HG02798 (cell line): ENCODE measurements at regions not wholly inside any gene's neighbourhood (a gene's known extent, or its start where the extent isn't known, plus 50 kb on each side); places are given as distances from the start of the nearest gene placed in this dataset.
A peak's percentile ranks its signal among the peaks of the same experiment; 100 is the strongest.

ENCODE experiments used
- ATAC-seq: cut with Tn5 transposase; IDR thresholded peaks from one replicate; pipeline ENCODE4 v1.9.1; 2021; ENCODE audit warnings: mild to moderate bottlenecking; ENCODE audit not compliant: unreplicated experiment, poor library complexity

- no peak for ATAC-seq
Measured at GRCh38 chr6:141354191-141354955, 778.4 kb upstream of the GJE1 start.

GRCh38 chr6:141351721-141352120, 781.0 kb upstream of the GJE1 start:
- no peak for ATAC-seq

DNA sequence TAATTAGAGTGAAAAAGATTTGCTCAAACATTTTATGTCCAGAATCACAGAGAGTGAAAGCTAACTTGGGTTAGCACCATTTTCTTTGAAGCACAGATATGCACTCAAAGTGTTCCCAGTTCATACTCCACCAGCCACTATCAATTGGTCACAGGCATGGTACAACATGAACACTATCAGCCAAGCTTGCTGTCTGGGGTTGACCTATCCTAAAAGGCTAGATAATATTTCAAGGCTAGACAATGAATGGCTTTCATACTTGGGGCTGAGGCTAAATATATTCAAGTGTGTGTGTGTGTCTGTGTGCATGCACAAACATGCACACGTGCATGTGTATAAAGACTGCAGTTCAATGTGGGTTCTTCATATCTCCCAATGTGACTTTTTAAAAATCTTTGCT, 783.0 kb upstream of the GJE1 start:
- no peak for ATAC-seq

- ATAC-seq = no peak
Measured at GRCh38 chr6:141347906-141348492, 784.7 kb upstream of the GJE1 start.

GRCh38 chr6:141347086-141347485, 785.6 kb upstream of the GJE1 start:
- no peak for ATAC-seq

GRCh38 chr6:141346535-141346934, 786.2 kb upstream of the GJE1 start:
- no peak for ATAC-seq

DNA sequence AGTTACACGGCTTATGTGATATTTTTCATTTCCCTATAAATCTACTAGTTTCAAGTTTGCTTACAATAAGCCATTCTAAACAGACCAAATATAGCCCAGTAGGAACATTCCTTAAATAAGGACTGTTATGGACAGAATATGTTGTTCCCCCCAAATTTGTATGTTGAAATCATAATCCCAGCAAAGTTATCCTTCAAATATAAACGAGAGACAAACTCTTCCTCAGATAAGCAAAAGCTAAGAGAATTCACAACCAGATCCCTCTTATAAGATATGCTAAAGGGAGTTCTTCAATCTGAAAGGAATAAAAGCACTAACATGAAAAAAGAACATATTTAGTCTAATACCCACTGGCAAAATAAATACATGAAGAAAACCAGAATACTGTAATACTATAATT, 795.5 kb upstream of the GJE1 start:
- no peak for ATAC-seq

- ATAC-seq = no peak
Measured at GRCh38 chr6:141335477-141336273, 797.0 kb upstream of the GJE1 start.

DNA sequence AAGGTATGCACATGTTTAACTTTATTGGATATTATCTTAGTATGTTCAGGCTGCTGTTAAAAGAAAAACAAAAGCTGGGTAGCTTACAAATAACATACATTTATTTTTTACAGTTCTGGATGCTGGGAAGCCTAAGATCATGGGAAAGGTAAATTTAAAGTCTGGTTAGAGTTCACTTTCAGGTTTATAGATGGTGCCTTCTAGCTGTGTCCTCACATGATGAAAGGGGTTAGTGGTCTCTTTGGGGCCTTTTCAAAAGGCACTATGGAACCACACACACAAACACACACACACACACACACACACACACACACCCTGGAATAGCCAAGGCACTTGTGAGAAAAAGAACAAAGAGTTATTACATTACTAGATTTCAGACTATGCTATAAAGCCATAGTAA, 805.8 kb upstream of the GJE1 start:
- peak; percentile 22 for ATAC-seq

- peak; percentile 90 for ATAC-seq
Measured at GRCh38 chr6:141326426-141326825, 806.3 kb upstream of the GJE1 start.

DNA sequence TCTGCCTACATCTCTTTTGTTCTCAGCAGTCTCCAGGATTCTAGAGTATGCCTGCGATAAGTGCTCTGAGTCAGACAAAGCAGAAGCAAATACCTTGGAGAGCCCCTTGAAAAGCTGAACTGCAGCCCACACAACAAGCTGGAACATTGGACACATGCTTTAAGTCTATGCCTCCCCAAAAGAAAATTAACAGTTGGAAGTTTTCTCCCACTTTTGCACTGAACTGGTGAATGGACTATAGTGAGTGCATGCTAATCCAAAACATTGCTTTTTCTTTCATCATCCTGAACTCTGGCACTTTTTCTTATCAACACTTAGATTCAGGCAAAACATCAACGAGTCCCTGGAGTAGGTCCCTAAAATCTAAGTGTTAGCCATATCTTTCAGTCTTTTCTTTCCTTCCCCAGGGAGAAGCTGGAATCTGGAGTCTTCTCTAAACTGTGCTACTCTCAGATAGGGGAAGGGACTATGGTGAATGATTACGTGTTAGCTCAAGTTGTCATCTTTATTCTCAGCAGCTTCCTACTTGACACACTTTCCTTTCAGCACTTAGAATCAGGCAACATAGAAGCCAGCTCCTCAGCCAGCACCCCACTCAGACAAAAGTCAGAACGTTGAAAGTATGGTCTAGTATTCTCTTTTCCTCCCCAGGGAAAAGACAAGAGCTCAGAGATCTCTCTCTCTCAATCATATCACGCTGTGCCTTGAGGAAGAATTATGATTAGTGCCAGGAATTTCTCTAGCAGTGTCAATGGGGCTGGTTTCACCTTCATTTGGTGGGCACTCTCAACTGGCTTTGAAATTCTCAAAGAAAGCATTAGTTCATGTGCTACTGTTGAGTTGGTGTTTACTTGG, 811.0 kb upstream of the GJE1 start:
- ATAC-seq = no peak

- ATAC-seq = no peak
Measured at GRCh38 chr6:141316236-141316635, 816.5 kb upstream of the GJE1 start.

DNA sequence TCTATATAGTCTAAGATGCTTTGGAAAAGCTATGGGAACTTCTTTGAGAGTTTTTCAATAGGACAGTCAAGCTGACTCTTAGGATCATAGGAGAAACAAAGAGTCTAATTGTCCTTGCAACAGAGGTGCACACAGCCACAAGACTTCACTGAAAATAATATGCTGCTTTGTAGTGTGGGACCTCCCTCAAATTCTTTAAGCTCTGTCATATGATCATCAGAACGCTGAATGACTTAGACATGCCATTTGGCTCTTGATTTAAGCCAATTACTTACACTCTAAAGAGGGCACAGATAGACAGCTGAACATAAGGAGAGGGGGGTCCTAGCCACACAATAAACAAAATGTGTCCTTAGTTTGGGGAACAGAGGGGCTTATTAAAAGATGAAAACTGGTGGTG, 818.7 kb upstream of the GJE1 start:
- no peak for ATAC-seq

DNA sequence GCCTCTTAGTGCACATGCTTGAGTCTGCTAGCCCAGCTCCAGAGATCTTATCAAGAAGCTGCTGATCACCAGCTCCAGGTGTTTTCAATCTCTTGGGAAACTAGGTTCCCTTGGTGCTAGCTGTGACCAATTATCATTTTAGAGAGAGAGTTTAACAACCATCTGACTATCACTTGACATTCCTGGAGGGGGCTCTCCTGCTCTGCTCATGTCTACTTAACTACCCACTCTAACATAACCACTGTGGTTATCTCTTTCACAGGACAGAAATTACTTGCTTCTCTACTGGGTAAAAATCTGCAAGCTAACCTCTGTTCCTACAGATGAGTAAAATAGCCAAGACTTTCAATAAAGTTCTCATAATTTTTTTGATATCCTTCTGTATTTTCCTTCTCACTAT, 823.4 kb upstream of the GJE1 start:
- peak; percentile 75 for ATAC-seq

DNA sequence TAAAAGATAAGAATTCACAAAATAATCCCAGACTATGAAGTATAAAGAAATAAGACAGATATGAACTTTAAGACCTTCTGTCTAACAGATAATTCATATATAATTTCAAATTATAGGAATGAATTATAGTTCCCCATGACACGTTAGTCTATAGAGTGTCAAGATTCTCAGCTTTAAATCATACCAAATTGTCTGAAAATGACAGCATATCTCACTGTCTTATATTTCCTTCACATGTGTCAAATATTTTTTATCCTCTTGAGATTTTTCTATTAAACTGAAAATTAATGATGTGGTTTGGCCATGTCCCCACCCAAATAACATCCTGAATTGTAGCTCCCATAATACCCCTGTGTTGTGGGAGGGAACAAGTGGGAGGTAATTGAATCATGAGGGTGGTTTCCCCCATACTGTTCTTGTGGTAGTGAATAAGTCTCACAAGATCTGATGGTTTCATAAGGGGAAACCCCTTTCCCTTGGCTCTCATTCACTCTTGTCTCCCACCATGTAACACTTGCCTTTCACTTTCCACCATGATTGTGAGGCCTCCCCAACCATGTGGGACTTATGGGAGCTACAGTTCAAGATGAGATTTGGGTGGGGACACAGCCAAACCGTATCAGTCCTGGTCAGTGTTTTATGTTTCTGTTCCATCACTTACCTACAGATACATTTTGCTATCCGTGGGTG, 825.3 kb upstream of the GJE1 start:
- no peak for ATAC-seq

- no peak for ATAC-seq
Measured at GRCh38 chr6:141303907-141304306, 828.8 kb upstream of the GJE1 start.

DNA sequence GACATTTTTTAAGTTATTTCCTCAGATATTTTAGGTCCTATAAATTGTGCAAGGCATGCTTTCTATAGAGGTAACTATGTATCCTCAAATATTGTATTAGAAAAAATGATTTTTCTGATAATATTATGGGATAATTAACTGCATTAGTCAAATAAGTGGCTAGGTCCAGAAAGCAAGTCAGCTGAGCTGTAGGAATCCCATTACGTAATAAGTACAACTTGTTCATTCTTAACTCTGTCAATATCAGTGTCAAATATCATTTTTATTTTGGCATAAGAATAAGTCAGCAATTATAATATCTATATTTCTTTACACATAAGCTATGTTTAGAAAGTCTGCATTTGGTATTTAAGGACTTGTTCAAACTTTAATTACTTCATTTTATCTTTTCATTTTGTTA, 830.9 kb upstream of the GJE1 start:
- no peak for ATAC-seq

GRCh38 chr6:141290941-141291721, 841.6 kb upstream of the GJE1 start:
- peak; percentile 68 for ATAC-seq

- ATAC-seq = no peak
Measured at GRCh38 chr6:141288947-141289346, 843.8 kb upstream of the GJE1 start.
